NCI-H146 treated with DMSO at 0.1 percent for 48 hours (cell line): ENCODE measurements at regions not wholly inside any gene's neighbourhood (a gene's known extent, or its start where the extent isn't known, plus 50 kb on each side); places are given as distances from the start of the nearest gene placed in this dataset.

ENCODE experiments used
- DNase-seq: peaks from one replicate; lab custom pipeline; 2025; ENCODE audit not compliant: unreplicated experiment; lab: John Stamatoyannopoulos, UW

- DNase-seq = no peak
Observed at GRCh38 chr7:116083796-116084195, 53.2 kb upstream of the TFEC start.

- DNase-seq = no peak
Observed at GRCh38 chr7:116086547-116087045, 56.0 kb upstream of the TFEC start.

GRCh38 chr7:116087291-116087690 lies 56.7 kb upstream of the TFEC start:
- DNase-seq = no peak

- no peak for DNase-seq
Observed at GRCh38 chr7:116087984-116088383, 57.4 kb upstream of the TFEC start.

- DNase-seq = no peak
Observed at GRCh38 chr7:116089293-116089692, 58.7 kb upstream of the TFEC start.

GRCh38 chr7:116093516-116094301 lies 63.1 kb upstream of the TFEC start:
- no peak for DNase-seq

GRCh38 chr7:116095396-116095795 lies 64.8 kb upstream of the TFEC start:
- DNase-seq = no peak

GRCh38 chr7:116097365-116098009 lies 66.9 kb upstream of the TFEC start:
- no peak for DNase-seq

- no peak for DNase-seq
Observed at GRCh38 chr7:116098175-116098574, 67.6 kb upstream of the TFEC start.

- DNase-seq = no peak
Observed at GRCh38 chr7:116100626-116101025, 70.1 kb upstream of the TFEC start.

- no peak for DNase-seq
Observed at GRCh38 chr7:116101704-116102103, 71.1 kb upstream of the TFEC start.

- DNase-seq = no peak
Observed at GRCh38 chr7:116111475-116111874, 80.9 kb upstream of the TFEC start.

- no peak for DNase-seq
Observed at GRCh38 chr7:116113310-116113709, 82.7 kb upstream of the TFEC start.

GRCh38 chr7:116120839-116121238 lies 89.5 kb upstream of the TES start:
- DNase-seq = no peak

- no peak for DNase-seq
Observed at GRCh38 chr7:116122972-116123595, 87.3 kb upstream of the TES start.

- DNase-seq = no peak
Observed at GRCh38 chr7:116128139-116128538, 82.2 kb upstream of the TES start.

- no peak for DNase-seq
Observed at GRCh38 chr7:116135306-116135705, 75.0 kb upstream of the TES start.

- DNase-seq = peak; percentile 1
Observed at GRCh38 chr7:116138202-116138801, 72.0 kb upstream of the TES start.

GRCh38 chr7:116139007-116139406 lies 71.3 kb upstream of the TES start:
- no peak for DNase-seq

GRCh38 chr7:116139807-116140206 lies 70.5 kb upstream of the TES start:
- DNase-seq = no peak

GRCh38 chr7:116142374-116142773 lies 68.0 kb upstream of the TES start:
- no peak for DNase-seq

GRCh38 chr7:116142850-116143249 lies 67.5 kb upstream of the TES start:
- no peak for DNase-seq
